Kasumi-1 (cell line): ENCODE measurements at regions not wholly inside any gene's neighbourhood (a gene's known extent, or its start where the extent isn't known, plus 50 kb on each side); places are given as distances from the start of the nearest gene placed in this dataset.
A peak's percentile ranks its signal among the peaks of the same experiment; 100 is the strongest.

Experiments used
- DNase-seq, 2 experiments: peaks; one replicate each; lab custom pipeline; 2025; lab: John Stamatoyannopoulos, UW

GRCh38 chr2:15092181-15092580 lies 459.7 kb downstream of the LRATD1 start:
- DNase-seq: no peak

- no peak for DNase-seq
Observed at GRCh38 chr2:15092691-15093090, 460.2 kb downstream of the LRATD1 start.

- no peak for DNase-seq
Observed at GRCh38 chr2:15094161-15094560, 461.6 kb downstream of the LRATD1 start.

- no peak for DNase-seq
Observed at GRCh38 chr2:15096873-15097272, 464.3 kb downstream of the NBAS start.

- DNase-seq: no peak
Observed at GRCh38 chr2:15107137-15107536, 454.0 kb downstream of the NBAS start.

- DNase-seq: no peak
Observed at GRCh38 chr2:15111718-15112117, 449.4 kb downstream of the NBAS start.

- DNase-seq: peak; percentile 7 to 16
Observed at GRCh38 chr2:15112216-15112615, 448.9 kb downstream of the NBAS start.

- peak; percentile 82 for DNase-seq
Observed at GRCh38 chr2:15115776-15116175, 445.4 kb downstream of the NBAS start.

GRCh38 chr2:15116830-15117229 lies 444.3 kb downstream of the NBAS start:
- no peak for DNase-seq
